Chondrocyte (in vitro differentiated cells): ENCODE measurements at regions not wholly inside any gene's neighbourhood (a gene's known extent, or its start where the extent isn't known, plus 50 kb on each side); places are given as distances from the start of the nearest gene placed in this dataset.
"Not testable (repeated sequence)": the region's sequence is repeated elsewhere in the genome, so short reads cannot be mapped to it uniquely, and the experiment has no call there.

Experiments used
- DNase-seq: peaks from one replicate; pipeline ENCODE4 v3.0.0; 2021; ENCODE audit warnings: mixed read lengths, low spot score
- H3K27ac Mint-ChIP-seq: one replicate; pipeline ENCODE4 v1.8.0; 2021; ENCODE audit warnings: mild to moderate bottlenecking, moderate library complexity, mixed read lengths; ENCODE audit not compliant: unreplicated experiment
- H3K27me3 Mint-ChIP-seq: 2 replicates; pipeline ENCODE4 v1.8.0; 2021; ENCODE audit warnings: low read depth, mixed read lengths
- H3K36me3 Mint-ChIP-seq: 2 replicates; pipeline ENCODE4 v1.8.0; 2021; ENCODE audit warnings: low read depth, mixed read lengths
- H3K4me1 Mint-ChIP-seq: 2 replicates; pipeline ENCODE4 v1.8.0; 2021; ENCODE audit warnings: low read depth, mild to moderate bottlenecking, mixed read lengths
- H3K4me3 Mint-ChIP-seq: one replicate; pipeline ENCODE4 v1.8.0; 2021; ENCODE audit warnings: mild to moderate bottlenecking, moderate library complexity, mixed read lengths; ENCODE audit not compliant: unreplicated experiment
- H3K9me3 Mint-ChIP-seq: 2 replicates; pipeline ENCODE4 v1.8.0; 2021; ENCODE audit warnings: low read depth, mixed read lengths
- TF ChIP-seq, protein P1 (sequence below): fragments of 200-600 bp; sonication (generic); IDR thresholded peaks from 2 replicates; pipeline ENCODE4 v1.5.0; 2021; ENCODE audit warnings: antibody characterized with exemption, mild to moderate bottlenecking, moderate library complexity

DNA sequence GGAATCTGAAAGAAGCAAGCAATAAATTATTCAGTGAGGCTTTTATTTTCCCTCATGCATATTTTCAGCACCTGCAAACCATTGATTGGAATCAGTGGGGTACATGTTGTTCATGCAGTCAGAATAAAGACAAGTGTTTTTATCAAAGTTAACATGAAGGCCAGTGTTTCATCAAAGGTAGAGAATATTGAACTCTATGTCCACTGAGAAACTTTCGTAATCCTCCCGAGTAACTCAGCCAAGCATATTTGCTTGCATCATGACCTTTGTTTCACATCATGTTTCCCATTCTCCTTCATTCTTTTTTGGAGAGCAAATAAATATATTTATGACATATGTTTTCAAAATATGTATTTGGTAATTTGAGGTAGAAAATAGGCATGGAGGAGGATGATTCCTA, 663.1 kb downstream of the SH2D4B start:
- no peak overlapping the region for H3K4me3 Mint-ChIP-seq
- no peaks in the 10 kb centered on the region for H3K36me3 Mint-ChIP-seq
- TF ChIP-seq, protein P1, sequence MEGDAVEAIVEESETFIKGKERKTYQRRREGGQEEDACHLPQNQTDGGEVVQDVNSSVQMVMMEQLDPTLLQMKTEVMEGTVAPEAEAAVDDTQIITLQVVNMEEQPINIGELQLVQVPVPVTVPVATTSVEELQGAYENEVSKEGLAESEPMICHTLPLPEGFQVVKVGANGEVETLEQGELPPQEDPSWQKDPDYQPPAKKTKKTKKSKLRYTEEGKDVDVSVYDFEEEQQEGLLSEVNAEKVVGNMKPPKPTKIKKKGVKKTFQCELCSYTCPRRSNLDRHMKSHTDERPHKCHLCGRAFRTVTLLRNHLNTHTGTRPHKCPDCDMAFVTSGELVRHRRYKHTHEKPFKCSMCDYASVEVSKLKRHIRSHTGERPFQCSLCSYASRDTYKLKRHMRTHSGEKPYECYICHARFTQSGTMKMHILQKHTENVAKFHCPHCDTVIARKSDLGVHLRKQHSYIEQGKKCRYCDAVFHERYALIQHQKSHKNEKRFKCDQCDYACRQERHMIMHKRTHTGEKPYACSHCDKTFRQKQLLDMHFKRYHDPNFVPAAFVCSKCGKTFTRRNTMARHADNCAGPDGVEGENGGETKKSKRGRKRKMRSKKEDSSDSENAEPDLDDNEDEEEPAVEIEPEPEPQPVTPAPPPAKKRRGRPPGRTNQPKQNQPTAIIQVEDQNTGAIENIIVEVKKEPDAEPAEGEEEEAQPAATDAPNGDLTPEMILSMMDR = no peak
- DNase-seq = no peak
- H3K27ac Mint-ChIP-seq = no peak overlapping the region
- H3K27me3 Mint-ChIP-seq = no peaks in the 10 kb centered on the region
- H3K9me3 Mint-ChIP-seq = peaks cover 6% of the 10 kb centered on the region
- H3K4me1 Mint-ChIP-seq = no peaks in the 10 kb centered on the region

DNA sequence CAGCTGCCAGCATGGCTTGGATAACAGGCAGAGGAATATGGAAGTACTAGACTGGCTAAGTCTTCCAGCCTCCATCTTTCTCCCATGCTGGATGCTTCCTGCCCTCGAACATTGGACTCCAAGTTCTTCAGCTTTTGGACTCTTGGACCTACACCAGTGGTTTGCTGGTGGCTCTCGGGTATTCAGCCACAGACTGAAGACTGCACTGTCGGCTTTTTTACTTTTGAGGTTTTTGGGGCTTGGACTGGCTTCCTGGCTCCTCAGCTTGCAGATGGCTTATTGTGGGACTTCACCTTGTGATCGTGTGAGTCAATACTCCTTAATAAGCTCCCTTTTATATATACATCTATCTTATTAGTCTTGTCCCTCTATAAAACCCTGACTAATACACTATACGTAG, 667.6 kb upstream of the NRG3 start:
- not testable (repeated sequence) for H3K4me1 Mint-ChIP-seq, H3K9me3 Mint-ChIP-seq, H3K4me3 Mint-ChIP-seq, H3K36me3 Mint-ChIP-seq, H3K27ac Mint-ChIP-seq, DNase-seq, H3K27me3 Mint-ChIP-seq

- no peaks in the 10 kb centered on the region for H3K9me3 Mint-ChIP-seq
- peaks cover 5% of the 10 kb centered on the region for H3K4me1 Mint-ChIP-seq
- no peak overlapping the region for H3K27ac Mint-ChIP-seq
- H3K27me3 Mint-ChIP-seq = no peaks in the 10 kb centered on the region
- H3K36me3 Mint-ChIP-seq = no peaks in the 10 kb centered on the region
- no peak for DNase-seq
- no peak overlapping the region for H3K4me3 Mint-ChIP-seq
- TF ChIP-seq, protein P1 = no peak
These were observed 661.6 kb upstream of the NRG3 start for GRCh38 chr10:81213370-81213769.

DNA sequence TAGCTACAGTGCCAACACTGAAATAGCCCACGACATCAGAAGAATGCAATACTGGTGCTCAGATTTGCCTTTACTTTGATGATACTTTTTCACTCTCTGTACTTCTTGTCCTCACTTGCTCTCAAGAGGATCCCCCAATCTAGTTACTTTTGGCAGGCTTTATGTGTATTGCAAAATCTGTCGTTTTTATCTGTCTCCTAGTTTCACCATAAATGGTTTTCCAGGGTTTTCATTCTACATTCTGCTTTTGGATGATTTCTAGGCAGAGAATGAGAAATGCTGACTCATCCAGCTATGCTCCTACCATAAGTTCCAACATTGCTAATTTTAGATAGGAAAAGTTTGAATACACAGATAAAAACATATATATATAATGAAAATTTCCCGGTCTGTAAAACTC, 659.5 kb upstream of the NRG3 start:
- Mint-ChIP-seq H3K27ac (no peak overlapping the region), H3K4me1 (peaks cover 5% of the 10 kb centered on the region), H3K4me3 (no peak overlapping the region), H3K27me3 (no peaks in the 10 kb centered on the region), H3K9me3 (no peaks in the 10 kb centered on the region), H3K36me3 (no peaks in the 10 kb centered on the region)
- TF ChIP-seq, protein P1 = no peak
- no peak for DNase-seq

- Mint-ChIP-seq H3K36me3 (no peaks in the 10 kb centered on the region), H3K4me1 (peaks cover 5% of the 10 kb centered on the region), H3K27me3 (no peaks in the 10 kb centered on the region), H3K9me3 (no peaks in the 10 kb centered on the region), H3K4me3 (no peak overlapping the region), H3K27ac (no peak overlapping the region)
- DNase-seq = no peak
- TF ChIP-seq, protein P1 = no peak
These were observed 658.0 kb upstream of the NRG3 start for GRCh38 chr10:81216949-81217348.

- TF ChIP-seq, protein P1 = no peak
- Mint-ChIP-seq H3K27me3 (no peaks in the 10 kb centered on the region), H3K9me3 (peaks cover 2% of the 10 kb centered on the region), H3K36me3 (no peaks in the 10 kb centered on the region), H3K4me3 (no peak overlapping the region), H3K27ac (no peak overlapping the region), H3K4me1 (peaks cover 5% of the 10 kb centered on the region)
- DNase-seq = no peak
These were observed 656.7 kb upstream of the NRG3 start for GRCh38 chr10:81218307-81218706.
